Hematopoietic multipotent progenitor cell (in vitro differentiated cells): ENCODE measurements at regions not wholly inside any gene's neighbourhood (a gene's known extent, or its start where the extent isn't known, plus 50 kb on each side); places are given as distances from the start of the nearest gene placed in this dataset.

Source experiments
- DNase-seq, 3 donors: peaks; one replicate each; pipeline ENCODE4 v3.0.0-alpha.2; 2011 to 2015; ENCODE audit warnings: low read depth in 2 of 3, low spot score in 2 of 3

- no peak for DNase-seq
Observed at GRCh38 chr11:24297461-24297860, 199.4 kb upstream of the LUZP2 start.

GRCh38 chr11:24298146-24298545, 198.7 kb upstream of the LUZP2 start:
- DNase-seq = no peak

GRCh38 chr11:24311974-24312373, 184.9 kb upstream of the LUZP2 start:
- DNase-seq = no peak

- DNase-seq = no peak
Observed at GRCh38 chr11:24312464-24313238, 184.2 kb upstream of the LUZP2 start.

- DNase-seq = no peak
Observed at GRCh38 chr11:24321229-24321628, 175.6 kb upstream of the LUZP2 start.

GRCh38 chr11:24324211-24324610, 172.6 kb upstream of the LUZP2 start:
- DNase-seq = no peak

GRCh38 chr11:24344222-24344621, 152.6 kb upstream of the LUZP2 start:
- no peak for DNase-seq

- no peak for DNase-seq
Observed at GRCh38 chr11:24348908-24349307, 147.9 kb upstream of the LUZP2 start.

GRCh38 chr11:24351179-24351578, 145.7 kb upstream of the LUZP2 start:
- DNase-seq = no peak

GRCh38 chr11:24356501-24356900, 140.4 kb upstream of the LUZP2 start:
- DNase-seq = no peak

GRCh38 chr11:24357620-24358410, 139.0 kb upstream of the LUZP2 start:
- DNase-seq = no peak

- no peak for DNase-seq
Observed at GRCh38 chr11:24372491-24372890, 124.4 kb upstream of the LUZP2 start.

- no peak for DNase-seq
Observed at GRCh38 chr11:24373516-24373915, 123.3 kb upstream of the LUZP2 start.

GRCh38 chr11:24375351-24375750, 121.5 kb upstream of the LUZP2 start:
- DNase-seq = no peak

- DNase-seq = no peak
Observed at GRCh38 chr11:24375931-24376330, 120.9 kb upstream of the LUZP2 start.

GRCh38 chr11:24383137-24383536, 113.7 kb upstream of the LUZP2 start:
- no peak for DNase-seq

- DNase-seq = no peak
Observed at GRCh38 chr11:24384240-24384639, 112.6 kb upstream of the LUZP2 start.

- DNase-seq = peak in 2 of 3 donors; percentile 5 to 49
Observed at GRCh38 chr11:24386546-24387397, 110.1 kb upstream of the LUZP2 start.

- no peak for DNase-seq
Observed at GRCh38 chr11:24389575-24389974, 107.3 kb upstream of the LUZP2 start.

- DNase-seq = no peak
Observed at GRCh38 chr11:24390016-24390415, 106.8 kb upstream of the LUZP2 start.

GRCh38 chr11:24390762-24391161, 106.1 kb upstream of the LUZP2 start:
- no peak for DNase-seq
